RWPE1 (cell line): ENCODE measurements at regions not wholly inside any gene's neighbourhood (a gene's known extent, or its start where the extent isn't known, plus 50 kb on each side); places are given as distances from the start of the nearest gene placed in this dataset.

Experiments used
- CTCF ChIA-PET: fragments of 350-600 bp; sonication (Branson Sonifier 250); formaldehyde crosslinking; extraction: SDS; loops from one replicate; lab custom pipeline; 2021; lab: Yijun Ruan, JAX
- POLR2A ChIA-PET: fragments of 400-600 bp; formaldehyde crosslinking; extraction: SDS; loops from one replicate; lab custom pipeline; 2020; ENCODE audit warnings: antibody characterized with exemption; ENCODE audit not compliant: low non-redundant PET; lab: Yijun Ruan, JAX
- DNase-seq: peaks from one replicate; pipeline ENCODE4 v3.0.0; 2012; ENCODE audit warnings: low spot score
- H3K27ac ChIP-seq: fragments of 450-650 bp; 2 replicates; pipeline ENCODE4 v1.5.1; 2017
- CTCF ChIP-seq: fragments of 450-650 bp; conservative IDR thresholded peaks from 2 replicates; pipeline ENCODE4 v1.5.1; 2017; ENCODE audit warnings: low read depth, mild to moderate bottlenecking

- TF ChIP-seq CTCF: no peak
- H3K27ac ChIP-seq: no peak overlapping the region
- no peak for DNase-seq
- ChIA-PET CTCF (no interaction called here), POLR2A (no interaction called here)
These were observed 290.1 kb upstream of the TRPC7 start for GRCh38 chr5:136655468-136655867.

GRCh38 chr5:136646915-136647314, 281.6 kb upstream of the TRPC7 start:
- no peak for DNase-seq
- no peak overlapping the region for H3K27ac ChIP-seq
- POLR2A ChIA-PET: no interaction called here
- TF ChIP-seq CTCF: no peak
- CTCF ChIA-PET: no interaction called here

- H3K27ac ChIP-seq: no peak overlapping the region
- ChIA-PET CTCF (no interaction called here), POLR2A (no interaction called here)
- TF ChIP-seq CTCF: no peak
- DNase-seq: no peak
These were observed 277.6 kb upstream of the TRPC7 start for GRCh38 chr5:136642976-136643375.

GRCh38 chr5:136639616-136640015, 274.3 kb upstream of the TRPC7 start:
- ChIA-PET CTCF (no interaction called here), POLR2A (no interaction called here)
- TF ChIP-seq CTCF: no peak
- no peak for DNase-seq
- no peak overlapping the region for H3K27ac ChIP-seq

GRCh38 chr5:136638084-136638483, 272.7 kb upstream of the TRPC7 start:
- CTCF ChIA-PET: interaction anchor here (0.9 kb wide), 1 partner anchor 132 kb away, joined by 3 read pairs; no protein-coding TSS in a partner anchor
- no peak for DNase-seq
- no peak for TF ChIP-seq CTCF

GRCh38 chr5:136636001-136636400, 270.7 kb upstream of the TRPC7 start:
- POLR2A ChIA-PET: no interaction called here
- CTCF ChIA-PET: interaction anchor here (0.6 to 0.7 kb wide), 3 partner anchors 57 to 535 kb away, joined by 3 to 4 read pairs (median 4); no protein-coding TSS in a partner anchor
- no peak for TF ChIP-seq CTCF
- no peak overlapping the region for H3K27ac ChIP-seq
- no peak for DNase-seq

More at GRCh38 chr5:136638084-136638483, 272.7 kb upstream of the TRPC7 start:
- no peak overlapping the region for H3K27ac ChIP-seq
- POLR2A ChIA-PET: no interaction called here
